ENCODE measurements at regions not wholly inside any gene's neighbourhood (a gene's known extent, or its start where the extent isn't known, plus 50 kb on each side); places are given as distances from the start of the nearest gene placed in this dataset.

- TF ChIP-seq TARDBP (IDR thresholded peaks at IDR 0.05): no peak
- TF ChIP-seq SUZ12 (IDR thresholded peaks at IDR 0.05): no peak
- no peak for TF ChIP-seq FOXK2 (IDR thresholded peaks at IDR 0.05)
Measured at GRCh38 chr14:45939572-45939971, 686.6 kb upstream of the MIS18BP1 start.

All from HEK293T (cell line).